Liver (tissue), 8 donors: ENCODE measurements at regions not wholly inside any gene's neighbourhood (a gene's known extent, or its start where the extent isn't known, plus 50 kb on each side); places are given as distances from the start of the nearest gene placed in this dataset.

Experiments
- DNase-seq: peaks from one replicate; pipeline ENCODE4 v3.0.0-alpha.2; 2017; ENCODE audit warnings: low spot score
- H3K27ac ChIP-seq, 2 donors: one replicate each; pipeline ENCODE4 v1.7.0; 2013; ENCODE audit warnings: inconsistent platforms in 2 of 2, low read length in 2 of 2, control low read depth in 1 of 2, low read depth in 1 of 2, mild to moderate bottlenecking in 1 of 2
- H3K27me3 ChIP-seq, 4 donors: one replicate each; pipeline versions ENCODE4 v1.6.1 to v1.7.0; 2013; ENCODE audit warnings: low read length in 3 of 4, inconsistent platforms in 1 of 4, mild to moderate bottlenecking in 1 of 4, moderate library complexity in 1 of 4; ENCODE audit not compliant: control insufficient read depth in 4 of 4, insufficient read depth in 4 of 4
- H3K36me3 ChIP-seq, 4 donors: one replicate each; pipeline versions ENCODE4 v1.6.1 to v1.7.0; 2013; ENCODE audit warnings: low read length in 3 of 4, mild to moderate bottlenecking in 3 of 4, low read depth in 1 of 4, moderate library complexity in 1 of 4; ENCODE audit not compliant: control insufficient read depth in 4 of 4, insufficient read depth in 3 of 4
- H3K4me1 ChIP-seq, 4 donors: one replicate each; pipeline versions ENCODE4 v1.6.1 to v1.7.0; 2013; ENCODE audit warnings: low read length in 3 of 4, mild to moderate bottlenecking in 3 of 4, moderate library complexity in 1 of 4; ENCODE audit not compliant: control insufficient read depth in 4 of 4, insufficient read depth in 4 of 4
- H3K4me3 ChIP-seq, 3 donors: one replicate each; pipeline versions ENCODE4 v1.6.1 to v1.7.0; 2013; ENCODE audit warnings: low read length in 3 of 3, control low read depth in 1 of 3, low read depth in 1 of 3, mild to moderate bottlenecking in 1 of 3
- H3K9ac ChIP-seq, 2 donors: one replicate each; pipeline ENCODE4 v1.7.0; 2013; ENCODE audit warnings: low read length in 2 of 2, mild to moderate bottlenecking in 2 of 2, moderate library complexity in 2 of 2, control low read depth in 1 of 2, low read depth in 1 of 2
- H3K9me3 ChIP-seq, 4 donors: one replicate each; pipeline versions ENCODE4 v1.6.1 to v1.7.0; 2013; ENCODE audit warnings: low read length in 3 of 4; ENCODE audit not compliant: control insufficient read depth in 4 of 4
- ATF3 ChIP-seq: IDR thresholded peaks from 2 replicates; pipeline ENCODE4 v1.6.1; 2016; ENCODE audit warnings: antibody characterized with exemption
- CTCF ChIP-seq: fragments of 150-350 bp; IDR thresholded peaks from 2 replicates; pipeline ENCODE4 v1.5.1; 2017; ENCODE audit warnings: improper control_type of control experiment, low read depth, low read length; ENCODE audit not compliant: missing input control
- EGR1 ChIP-seq, 2 donors: IDR thresholded peaks; 2 replicates each; pipeline ENCODE4 v1.6.1; 2016 to 2018; ENCODE audit warnings: antibody characterized with exemption in 2 of 2, low read depth in 2 of 2
- FOXA1 ChIP-seq: IDR thresholded peaks from 2 replicates; pipeline ENCODE4 v1.6.1; 2016; ENCODE audit warnings: antibody characterized with exemption
- FOXA2 ChIP-seq: IDR thresholded peaks from 2 replicates; pipeline ENCODE4 v1.6.1; 2016; ENCODE audit warnings: antibody characterized with exemption
- GABPA ChIP-seq, 2 donors: IDR thresholded peaks in 1 of 2; conservative IDR thresholded peaks in 1 of 2; 2 replicates each; pipeline ENCODE4 v1.6.1; 2016; ENCODE audit warnings: antibody characterized with exemption in 2 of 2, mild to moderate bottlenecking in 1 of 2, moderate library complexity in 1 of 2
- HNF4A ChIP-seq, 2 donors: conservative IDR thresholded peaks; 2 replicates each; pipeline ENCODE4 v1.6.1; 2016; ENCODE audit warnings: antibody characterized with exemption in 2 of 2, mild to moderate bottlenecking in 2 of 2
- HNF4G ChIP-seq: IDR thresholded peaks from 2 replicates; pipeline ENCODE4 v1.6.1; 2016; ENCODE audit warnings: antibody characterized with exemption
- JUND ChIP-seq, 2 donors: IDR thresholded peaks; 2 replicates each; pipeline ENCODE4 v1.6.1; 2016; ENCODE audit warnings: antibody characterized with exemption in 2 of 2
- MAX ChIP-seq: IDR thresholded peaks from 2 replicates; pipeline ENCODE4 v1.6.1; 2016; ENCODE audit warnings: antibody characterized with exemption
- NR2F2 ChIP-seq: IDR thresholded peaks from 2 replicates; pipeline ENCODE4 v1.6.1; 2016; ENCODE audit warnings: antibody characterized with exemption
- RAD21 ChIP-seq, 2 donors: IDR thresholded peaks; 2 replicates each; pipeline ENCODE4 v1.6.1; 2016; ENCODE audit warnings: antibody characterized with exemption in 2 of 2, mild to moderate bottlenecking in 2 of 2
- REST ChIP-seq: IDR thresholded peaks from 2 replicates; pipeline ENCODE4 v1.6.1; 2016; ENCODE audit warnings: antibody characterized with exemption, mild to moderate bottlenecking
- RXRA ChIP-seq, 2 donors: IDR thresholded peaks; 2 replicates each; pipeline ENCODE4 v1.6.1; 2017 to 2018; ENCODE audit warnings: antibody characterized with exemption in 2 of 2, mild to moderate bottlenecking in 1 of 2
- SP1 ChIP-seq: IDR thresholded peaks from 2 replicates; pipeline ENCODE4 v1.6.1; 2018; ENCODE audit warnings: antibody characterized with exemption, mild to moderate bottlenecking
- TAF1 ChIP-seq: conservative IDR thresholded peaks from 2 replicates; pipeline ENCODE4 v1.6.1; 2016; ENCODE audit warnings: antibody characterized with exemption, mild to moderate bottlenecking
- YY1 ChIP-seq: IDR thresholded peaks from 2 replicates; pipeline ENCODE4 v1.6.1; 2016; ENCODE audit warnings: antibody characterized with exemption, mild to moderate bottlenecking
- WGBS: extraction: QIAGEN DNeasy Blood & Tissue Kit; methylation state at CpG from one replicate; pipeline ENCODE4 v1.1.7; 2013; 5-methylcytosine and 5-hydroxymethylcytosine counted together
- TF ChIP-seq, protein P1 (sequence below): IDR thresholded peaks from 2 replicates; pipeline ENCODE4 v1.6.1; 2016; ENCODE audit warnings: antibody characterized with exemption
- donor health status: healthy.
- donor health status: healthy.
- donor health status: healthy.
- donor health status: healthy.
- donor health status: healthy.

DNA sequence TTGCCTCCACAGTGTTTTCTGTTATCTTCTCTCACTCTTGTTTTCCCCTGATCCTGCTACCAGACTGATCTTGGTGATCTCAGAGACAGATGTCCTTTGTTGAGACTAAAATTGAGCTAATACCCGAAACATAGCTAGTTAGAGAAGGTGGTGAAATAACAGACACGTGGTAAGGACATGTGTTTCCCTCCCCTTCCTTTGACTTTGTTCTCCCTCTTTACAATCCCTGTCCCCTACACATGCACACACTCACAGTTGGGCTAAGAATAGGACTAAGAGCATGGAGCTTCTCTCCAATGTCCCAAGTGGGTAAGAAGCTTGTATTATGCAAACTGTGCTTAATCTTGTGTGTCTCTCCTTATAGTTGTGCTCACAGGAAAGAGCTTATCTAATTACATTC, 1603.0 kb upstream of the C9orf72 start:
- H3K36me3 ChIP-seq: no peaks in the 10 kb centered on the region
- 59% methylated on average over 2 of the region's 2 CpGs for WGBS
- TF ChIP-seq MAX (no peak), JUND (IDR thresholded peaks at IDR 0.05) (no peak), EGR1 (IDR thresholded peaks at IDR 0.05; ENCODE audit: low read depth in 2 of 2) (no peak), ATF3 (no peak), TAF1 (no peak), FOXA2 (no peak), REST (no peak), RAD21 (IDR thresholded peaks at IDR 0.05) (no peak), HNF4G (no peak), FOXA1 (no peak), YY1 (no peak), HNF4A (conservative IDR thresholded peaks at IDR 0.05) (no peak), SP1 (no peak), CTCF (no peak), GABPA (IDR thresholded peaks at IDR 0.05 in 1 of 2, conservative IDR thresholded peaks at IDR 0.05 in 1 of 2) (no peak), NR2F2 (no peak), RXRA (IDR thresholded peaks at IDR 0.05) (no peak)
- TF ChIP-seq, protein P1, sequence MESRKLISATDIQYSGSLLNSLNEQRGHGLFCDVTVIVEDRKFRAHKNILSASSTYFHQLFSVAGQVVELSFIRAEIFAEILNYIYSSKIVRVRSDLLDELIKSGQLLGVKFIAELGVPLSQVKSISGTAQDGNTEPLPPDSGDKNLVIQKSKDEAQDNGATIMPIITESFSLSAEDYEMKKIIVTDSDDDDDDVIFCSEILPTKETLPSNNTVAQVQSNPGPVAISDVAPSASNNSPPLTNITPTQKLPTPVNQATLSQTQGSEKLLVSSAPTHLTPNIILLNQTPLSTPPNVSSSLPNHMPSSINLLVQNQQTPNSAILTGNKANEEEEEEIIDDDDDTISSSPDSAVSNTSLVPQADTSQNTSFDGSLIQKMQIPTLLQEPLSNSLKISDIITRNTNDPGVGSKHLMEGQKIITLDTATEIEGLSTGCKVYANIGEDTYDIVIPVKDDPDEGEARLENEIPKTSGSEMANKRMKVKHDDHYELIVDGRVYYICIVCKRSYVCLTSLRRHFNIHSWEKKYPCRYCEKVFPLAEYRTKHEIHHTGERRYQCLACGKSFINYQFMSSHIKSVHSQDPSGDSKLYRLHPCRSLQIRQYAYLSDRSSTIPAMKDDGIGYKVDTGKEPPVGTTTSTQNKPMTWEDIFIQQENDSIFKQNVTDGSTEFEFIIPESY: no peak
- no peak overlapping the region for H3K9ac ChIP-seq
- H3K4me3 ChIP-seq: no peak overlapping the region
- no peak for DNase-seq
- no peak overlapping the region for H3K27ac ChIP-seq
- no peaks in the 10 kb centered on the region for H3K27me3 ChIP-seq
- no peaks in the 10 kb centered on the region for H3K9me3 ChIP-seq
- no peaks in the 10 kb centered on the region for H3K4me1 ChIP-seq

GRCh38 chr9:29176786-29177185, 1603.5 kb upstream of the C9orf72 start:
- Histone ChIP-seq H3K27me3 (no peaks in the 10 kb centered on the region), H3K4me3 (no peak overlapping the region), H3K4me1 (no peaks in the 10 kb centered on the region), H3K9ac (no peak overlapping the region), H3K9me3 (no peaks in the 10 kb centered on the region), H3K27ac (no peak overlapping the region), H3K36me3 (no peaks in the 10 kb centered on the region)
- 64% methylated on average over 2 of the region's 2 CpGs for WGBS
- no peak for DNase-seq
- TF ChIP-seq CTCF: no peak
- no peak for TF ChIP-seq HNF4G
- TF ChIP-seq, protein P1: no peak
- no peak for TF ChIP-seq JUND (IDR thresholded peaks at IDR 0.05)
- no peak for TF ChIP-seq FOXA1
- no peak for TF ChIP-seq MAX
- no peak for TF ChIP-seq YY1
- no peak for TF ChIP-seq ATF3
